Aorta (tissue), 5 donors: ENCODE measurements at regions not wholly inside any gene's neighbourhood (a gene's known extent, or its start where the extent isn't known, plus 50 kb on each side); places are given as distances from the start of the nearest gene placed in this dataset.

ENCODE experiments used
- ATAC-seq: fragments of 200-7000 bp; cut with Tn5 transposase; one replicate; pipeline ENCODE4 v1.9.1; 2022; ENCODE audit warnings: moderate library complexity; ENCODE audit not compliant: low FRiP score
- DNase-seq, 2 donors: peaks; one replicate each; pipeline ENCODE4 v3.0.0-alpha.2; 2020
- H3K27ac ChIP-seq, 2 donors: one replicate each; pipeline ENCODE4 v1.5.1; 2013; ENCODE audit warnings: low read length in 2 of 2, mild to moderate bottlenecking in 2 of 2, moderate library complexity in 2 of 2, control low read depth in 1 of 2, inconsistent platforms in 1 of 2, low read depth in 1 of 2
- H3K27me3 ChIP-seq, 2 donors: one replicate each; pipeline ENCODE4 v1.6.1; 2013; ENCODE audit warnings: control low read depth in 1 of 2, low read length in 1 of 2, mild to moderate bottlenecking in 1 of 2, moderate library complexity in 1 of 2; ENCODE audit not compliant: insufficient read depth in 2 of 2, control insufficient read depth in 1 of 2
- H3K36me3 ChIP-seq, 2 donors: one replicate each; pipeline ENCODE4 v1.6.1; 2013; ENCODE audit warnings: control low read depth in 1 of 2, low read length in 1 of 2, mild to moderate bottlenecking in 1 of 2; ENCODE audit not compliant: insufficient read depth in 2 of 2, control insufficient read depth in 1 of 2
- H3K4me1 ChIP-seq, 2 donors: one replicate each; pipeline ENCODE4 v1.6.1; 2013; ENCODE audit warnings: low read length in 2 of 2, control low read depth in 1 of 2, mild to moderate bottlenecking in 1 of 2, moderate library complexity in 1 of 2; ENCODE audit not compliant: insufficient read depth in 2 of 2, control insufficient read depth in 1 of 2
- H3K4me3 ChIP-seq, 2 donors: one replicate each; pipeline ENCODE4 v1.5.1; 2013; ENCODE audit warnings: low read length in 2 of 2, control low read depth in 1 of 2, mild to moderate bottlenecking in 1 of 2
- H3K9me3 ChIP-seq: one replicate; pipeline ENCODE4 v1.6.1; 2013; ENCODE audit warnings: mild to moderate bottlenecking, low read length; ENCODE audit not compliant: control insufficient read depth
- WGBS, 2 donors: extraction: QIAGEN DNeasy Blood & Tissue Kit; methylation state at CpG; one replicate each; pipeline ENCODE4 v1.1.7; 2013; 5-methylcytosine and 5-hydroxymethylcytosine counted together
- intact Hi-C, 2 donors: fragments of 100-400 bp; cut with DNase I; formaldehyde crosslinking; loops; one replicate each; pipeline versions ENCODE4 v1.14.2 to v1.15.0; 2022
- donor health status: healthy with polysubstance abuse.
- donor health status: Bipolar disorder and iron deficiency.
- donor health status: DM: no; HTN: no; CAD: no.
- donor health status: DM: no; HTN: no; CAD: no.
- donor health status: DM: yes; HTN: yes; CAD: no.

GRCh38 chr4:31220921-31221320 is 500.8 kb downstream of the PCDH7 start:
- H3K4me3 ChIP-seq: no peak overlapping the region
- H3K9me3 ChIP-seq: no peaks in the 10 kb centered on the region
- no peak for ATAC-seq
- intact Hi-C loops: no loop called here
- DNase-seq: no peak
- no peaks in the 10 kb centered on the region for H3K4me1 ChIP-seq
- H3K36me3 ChIP-seq: no peaks in the 10 kb centered on the region
- no peak overlapping the region for H3K27ac ChIP-seq
- no peaks in the 10 kb centered on the region for H3K27me3 ChIP-seq

GRCh38 chr4:31228068-31228467 is 507.9 kb downstream of the PCDH7 start:
- no peaks in the 10 kb centered on the region for H3K36me3 ChIP-seq
- H3K27me3 ChIP-seq: no peaks in the 10 kb centered on the region
- H3K9me3 ChIP-seq: no peaks in the 10 kb centered on the region
- H3K4me3 ChIP-seq: no peak overlapping the region
- WGBS, 2 donors: 87% methylated on average over 4 of the region's 4 CpGs
- no peaks in the 10 kb centered on the region for H3K4me1 ChIP-seq
- DNase-seq: no peak
- no peak overlapping the region for H3K27ac ChIP-seq
- no peak for ATAC-seq
- intact Hi-C loops: no loop called here

DNA sequence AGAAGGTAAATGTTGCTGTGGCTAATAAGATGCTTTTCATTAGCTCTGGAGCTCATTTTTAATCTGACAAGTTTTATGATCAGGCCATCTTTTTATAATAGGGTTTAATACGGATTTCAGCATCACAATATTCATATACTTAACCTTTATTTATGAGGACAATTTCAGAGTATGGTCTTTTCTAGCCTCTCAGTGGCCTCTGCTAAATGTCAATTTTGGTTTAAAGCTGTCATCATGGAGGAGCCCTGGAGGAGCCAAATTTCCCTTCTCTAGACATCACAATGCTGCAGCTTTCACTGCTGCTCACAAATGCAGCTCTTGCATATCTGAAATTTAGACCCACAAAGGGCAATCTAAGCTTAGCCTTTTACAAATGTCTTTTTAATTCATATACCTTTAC is 510.4 kb downstream of the PCDH7 start:
- intact Hi-C loops: no loop called here
- H3K4me3 ChIP-seq: no peak overlapping the region
- no peak for ATAC-seq

DNA sequence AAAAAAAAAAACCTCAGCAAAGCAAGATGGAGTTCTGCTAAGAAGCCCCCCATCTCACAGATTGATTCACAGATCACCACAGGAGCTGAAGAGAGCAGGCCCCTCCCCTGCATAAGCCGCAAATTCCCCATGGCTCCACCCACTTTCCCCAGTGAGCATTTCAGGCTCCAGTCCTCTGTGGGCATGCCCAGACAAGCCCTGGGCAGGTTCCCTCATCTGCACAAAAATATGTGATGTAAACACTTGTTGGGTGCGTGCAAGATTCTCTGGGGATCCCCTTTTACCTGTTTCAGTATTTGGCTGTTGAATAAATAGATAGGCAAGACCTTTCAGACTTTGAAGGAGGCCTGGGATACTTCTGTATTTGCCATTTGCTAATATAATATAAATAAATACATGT is 514.3 kb downstream of the PCDH7 start:
- no peaks in the 10 kb centered on the region for H3K36me3 ChIP-seq
- no peak overlapping the region for H3K27ac ChIP-seq
- H3K9me3 ChIP-seq: peaks cover 6% of the 10 kb centered on the region
- no peaks in the 10 kb centered on the region for H3K27me3 ChIP-seq
- intact Hi-C loops: no loop called here
- H3K4me3 ChIP-seq: no peak overlapping the region
- no peaks in the 10 kb centered on the region for H3K4me1 ChIP-seq
- no peak for DNase-seq
- WGBS, 2 donors: 89 to 94% methylated on average over 2 of the region's 2 CpGs
- no peak for ATAC-seq

More for the DNA sequence above, 510.4 kb downstream of the PCDH7 start:
- WGBS, 2 donors: 58 to 64% methylated on average over 1 of the region's 1 CpG
- H3K36me3 ChIP-seq: no peaks in the 10 kb centered on the region
- H3K27me3 ChIP-seq: no peaks in the 10 kb centered on the region
- DNase-seq: no peak
- H3K4me1 ChIP-seq: no peaks in the 10 kb centered on the region
- H3K9me3 ChIP-seq: no peaks in the 10 kb centered on the region
- no peak overlapping the region for H3K27ac ChIP-seq

DNA sequence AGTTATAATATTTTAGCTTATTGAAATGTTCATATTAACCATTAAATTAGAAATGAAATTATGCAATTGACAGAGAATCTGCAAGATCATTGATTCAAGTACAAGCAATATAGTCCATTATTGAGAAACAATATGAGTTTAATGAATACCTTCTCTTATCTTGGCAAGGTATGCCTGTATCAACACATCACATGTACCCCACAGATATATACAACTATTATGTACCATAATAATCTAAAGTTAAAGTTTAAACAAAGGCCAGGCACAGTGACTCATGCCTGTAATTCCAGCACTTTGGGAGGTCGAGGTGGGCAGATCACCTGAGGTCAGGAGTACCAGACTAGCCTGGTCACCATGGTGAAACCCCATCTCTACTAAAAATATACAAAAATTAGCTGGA is 514.7 kb downstream of the PCDH7 start:
- Histone ChIP-seq H3K27me3 (no peaks in the 10 kb centered on the region), H3K4me1 (no peaks in the 10 kb centered on the region), H3K9me3 (peaks cover 6% of the 10 kb centered on the region), H3K36me3 (no peaks in the 10 kb centered on the region), H3K27ac (no peak overlapping the region), H3K4me3 (no peak overlapping the region)
- ATAC-seq: no peak
- intact Hi-C loops: no loop called here
- DNase-seq: no peak
- whole genome bisulfite sequencing, 2 donors: 83 to 87% methylated on average over 1 of the region's 1 CpG

GRCh38 chr4:31236020-31236638 is 516.0 kb downstream of the PCDH7 start:
- ATAC-seq: no peak
- no peak overlapping the region for H3K4me3 ChIP-seq
- no peaks in the 10 kb centered on the region for H3K27me3 ChIP-seq
- intact Hi-C loops: no loop called here
- peaks cover 6% of the 10 kb centered on the region for H3K9me3 ChIP-seq
- no peak for DNase-seq
- H3K36me3 ChIP-seq: no peaks in the 10 kb centered on the region
- no peak overlapping the region for H3K27ac ChIP-seq
- 81 to 83% methylated on average over 5 of the region's 5 CpGs for WGBS, 2 donors
- no peaks in the 10 kb centered on the region for H3K4me1 ChIP-seq

DNA sequence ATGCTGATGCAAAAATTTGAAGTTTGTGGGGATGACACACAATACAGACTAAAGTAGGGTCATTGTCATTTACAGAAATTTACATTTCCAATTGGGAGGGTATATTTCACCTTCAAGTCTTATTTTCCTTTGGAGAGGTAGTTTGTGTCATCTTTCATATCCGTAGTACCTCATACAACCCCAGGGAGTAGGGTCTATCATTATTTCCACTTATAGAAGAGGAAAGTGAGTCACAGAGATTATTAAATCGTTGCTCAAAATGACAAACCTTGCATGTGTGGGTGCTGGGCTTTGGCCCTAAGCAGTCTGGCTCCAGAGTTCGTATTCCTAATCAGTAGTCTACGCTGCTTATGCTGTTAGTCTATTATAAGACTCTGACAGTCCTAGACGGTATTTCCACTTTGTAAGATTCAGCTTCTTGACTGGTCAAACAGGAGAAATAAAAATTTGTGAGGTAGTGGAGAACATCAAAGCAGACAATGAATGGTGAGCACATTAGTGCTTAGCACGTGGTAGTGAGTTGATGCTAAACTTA is 516.5 kb downstream of the PCDH7 start:
- Histone ChIP-seq H3K4me1 (no peaks in the 10 kb centered on the region), H3K27me3 (no peaks in the 10 kb centered on the region), H3K9me3 (peaks cover 6% of the 10 kb centered on the region), H3K4me3 (no peak overlapping the region), H3K27ac (no peak overlapping the region), H3K36me3 (no peaks in the 10 kb centered on the region)
- DNase-seq (no peak), ATAC-seq (peak; percentile 44)
- intact Hi-C loops: no loop called here
- 71 to 73% methylated on average over 6 of the region's 6 CpGs for WGBS, 2 donors

DNA sequence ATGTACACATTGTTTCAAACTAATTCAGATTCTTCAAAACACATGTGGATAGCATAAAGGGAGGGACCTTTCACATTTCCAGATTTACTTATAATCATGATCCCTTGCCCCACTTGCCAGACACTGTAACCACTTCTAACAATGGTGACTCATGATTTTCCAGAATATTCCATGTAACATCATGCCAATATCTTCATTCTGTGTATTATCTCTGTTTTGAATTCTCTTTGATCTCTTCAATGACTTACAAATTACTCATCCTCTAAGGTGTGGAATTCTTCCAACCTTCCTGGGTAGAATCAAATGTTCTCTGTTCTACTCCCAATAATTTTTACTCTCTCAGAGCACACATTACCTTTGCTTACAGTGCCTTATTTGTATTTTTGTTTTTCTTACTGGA is 517.1 kb downstream of the PCDH7 start:
- no peaks in the 10 kb centered on the region for H3K36me3 ChIP-seq
- no peak overlapping the region for H3K4me3 ChIP-seq
- H3K27ac ChIP-seq: no peak overlapping the region
- peaks cover 6% of the 10 kb centered on the region for H3K9me3 ChIP-seq
- ATAC-seq (no peak), DNase-seq (no peak)
- intact Hi-C loops: no loop called here
- no peaks in the 10 kb centered on the region for H3K4me1 ChIP-seq
- H3K27me3 ChIP-seq: no peaks in the 10 kb centered on the region

DNA sequence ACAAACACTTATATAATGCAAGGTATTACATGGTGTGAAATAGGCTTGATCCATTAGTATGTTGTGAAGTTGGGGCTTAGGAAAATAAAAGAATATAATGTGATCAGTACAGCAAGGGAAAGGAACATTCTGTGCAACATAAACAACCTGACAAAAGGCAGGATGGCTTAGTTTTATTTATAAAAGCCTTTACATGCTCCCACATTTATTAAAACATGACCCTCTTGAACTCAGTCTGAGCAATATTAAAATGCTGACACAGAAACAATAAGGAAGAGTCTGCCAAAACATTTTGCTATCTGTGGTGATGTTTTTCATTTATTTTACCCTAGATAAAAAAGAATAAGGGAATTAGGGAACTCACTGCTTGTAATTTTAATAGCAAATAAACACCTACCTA is 519.7 kb downstream of the PCDH7 start:
- H3K9me3 ChIP-seq: peaks cover 6% of the 10 kb centered on the region
- H3K36me3 ChIP-seq: no peaks in the 10 kb centered on the region
- ATAC-seq (no peak), DNase-seq (no peak)
- no peak overlapping the region for H3K4me3 ChIP-seq
- H3K27ac ChIP-seq: no peak overlapping the region
- intact Hi-C loops: no loop called here
- no peaks in the 10 kb centered on the region for H3K4me1 ChIP-seq
- no peaks in the 10 kb centered on the region for H3K27me3 ChIP-seq
